ENCODE measurements at regions not wholly inside any gene's neighbourhood (a gene's known extent, or its start where the extent isn't known, plus 50 kb on each side); places are given as distances from the start of the nearest gene placed in this dataset.

DNA sequence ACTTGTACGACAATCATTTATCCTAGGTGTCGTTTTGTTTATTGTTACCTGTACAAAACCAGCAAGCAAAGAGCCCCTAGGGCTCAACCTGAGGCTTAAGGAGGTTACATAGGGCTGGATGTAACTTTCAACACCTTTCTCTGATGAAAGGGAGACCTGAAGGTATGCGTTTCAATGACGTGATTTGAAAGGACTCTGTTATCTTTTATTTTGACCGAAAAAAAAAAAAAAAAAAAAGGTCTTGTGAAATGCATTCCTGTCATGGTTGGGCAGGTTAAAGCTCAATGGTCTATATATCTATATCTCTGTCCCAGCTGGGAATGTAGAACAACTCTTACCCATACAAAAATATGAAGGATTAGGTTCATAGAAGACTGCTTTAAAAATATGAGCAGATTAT, 78.7 kb upstream of the SASH1 start:
- H3K4me3 ChIP-seq (ENCODE audit: low read length) = no peak overlapping the region
- no peaks in the 10 kb centered on the region for H3K9me3 ChIP-seq (ENCODE audit: low read depth, low read length)
- H3K4me1 ChIP-seq (ENCODE audit: insufficient read depth, low read length) = no peaks in the 10 kb centered on the region
- H3K27me3 ChIP-seq (ENCODE audit: insufficient read depth, low read length) = no peaks in the 10 kb centered on the region

DNA sequence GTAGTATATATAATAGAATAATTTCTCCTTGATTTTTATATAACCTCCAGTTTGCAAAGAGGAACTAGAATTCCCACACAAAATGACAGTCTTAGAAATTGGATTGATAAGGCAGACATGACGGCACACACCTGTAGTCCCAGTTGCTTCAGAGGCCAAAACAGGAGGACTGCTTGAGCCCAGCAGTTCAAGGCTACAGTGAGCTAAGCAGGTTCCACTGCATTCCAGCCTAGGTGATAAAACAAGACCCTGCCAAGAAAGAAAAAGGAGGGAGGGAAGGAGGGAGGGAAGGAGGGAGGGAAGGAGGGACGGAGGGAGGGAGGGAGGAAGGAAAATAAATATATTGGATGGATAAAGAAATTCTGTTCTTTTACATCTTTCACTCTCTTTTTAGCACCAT, 77.6 kb upstream of the SASH1 start:
- Histone ChIP-seq H3K9me3 (ENCODE audit: low read depth, low read length) (no peaks in the 10 kb centered on the region), H3K27me3 (ENCODE audit: insufficient read depth, low read length) (no peaks in the 10 kb centered on the region), H3K4me3 (ENCODE audit: low read length) (no peak overlapping the region)

DNA sequence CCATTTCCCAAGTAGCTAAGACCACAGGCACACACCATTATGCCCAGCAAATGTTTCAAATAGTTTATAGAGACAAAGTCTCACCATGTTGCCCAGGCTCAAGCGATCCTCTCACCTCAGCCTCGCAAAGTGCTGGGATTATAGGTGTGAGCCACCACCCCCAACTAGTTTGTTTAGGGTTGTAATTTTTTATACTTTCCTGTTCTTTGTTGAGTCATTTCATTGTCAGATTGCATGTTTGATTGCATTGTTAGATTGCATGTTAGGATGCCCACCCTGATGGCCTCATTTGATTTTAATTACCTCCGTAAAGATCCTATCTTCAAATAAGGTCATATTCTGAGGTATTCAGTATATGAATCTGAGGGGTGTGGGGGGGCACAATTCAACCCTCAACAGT, 73.3 kb upstream of the SASH1 start:
- Histone ChIP-seq H3K4me3 (ENCODE audit: low read length) (no peak overlapping the region), H3K4me1 (ENCODE audit: insufficient read depth, low read length) (no peaks in the 10 kb centered on the region), H3K27me3 (ENCODE audit: insufficient read depth, low read length) (no peaks in the 10 kb centered on the region), H3K9me3 (ENCODE audit: low read depth, low read length) (no peaks in the 10 kb centered on the region)

More for the DNA sequence above, 77.6 kb upstream of the SASH1 start:
- H3K4me1 ChIP-seq (ENCODE audit: insufficient read depth, low read length) = no peaks in the 10 kb centered on the region

DNA sequence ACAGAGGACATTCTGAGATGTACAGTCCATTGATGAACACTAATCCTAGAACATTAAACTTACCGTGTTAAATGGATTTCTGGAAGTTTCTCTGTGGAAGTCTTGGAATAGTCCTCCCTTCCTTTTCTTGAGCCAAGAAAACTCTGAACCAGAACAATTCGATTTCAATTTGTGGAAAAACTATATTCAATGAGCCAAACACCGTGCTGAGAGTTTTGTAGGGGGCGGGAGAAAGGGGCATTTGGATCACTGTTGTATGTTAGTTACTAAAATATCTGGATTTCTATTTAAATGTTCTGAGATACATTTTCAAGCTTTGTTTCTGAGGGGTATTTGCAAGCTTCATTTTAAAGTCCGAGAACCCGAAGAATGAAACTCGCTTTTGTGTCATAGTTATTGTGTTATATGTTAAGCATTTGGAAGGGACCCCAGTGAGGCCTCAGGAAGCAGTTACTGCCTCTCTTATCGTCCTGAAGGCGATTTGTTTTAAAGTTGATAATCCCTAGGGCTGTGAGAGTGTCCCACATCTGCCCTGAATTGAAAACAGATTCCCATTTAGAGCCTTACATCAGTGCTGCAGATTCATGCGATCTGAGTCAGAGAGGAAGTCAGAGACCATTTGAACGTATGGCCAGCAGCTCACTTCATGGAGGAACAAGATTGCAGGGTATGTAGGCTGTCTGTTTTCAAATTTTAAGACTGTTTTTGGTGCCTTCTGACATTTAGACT, 70.8 kb upstream of the SASH1 start:
- H3K4me3 ChIP-seq (ENCODE audit: low read length) = no peak overlapping the region
- H3K27me3 ChIP-seq (ENCODE audit: insufficient read depth, low read length) = no peaks in the 10 kb centered on the region
- H3K4me1 ChIP-seq (ENCODE audit: insufficient read depth, low read length) = no peaks in the 10 kb centered on the region
- no peaks in the 10 kb centered on the region for H3K9me3 ChIP-seq (ENCODE audit: low read depth, low read length)

DNA sequence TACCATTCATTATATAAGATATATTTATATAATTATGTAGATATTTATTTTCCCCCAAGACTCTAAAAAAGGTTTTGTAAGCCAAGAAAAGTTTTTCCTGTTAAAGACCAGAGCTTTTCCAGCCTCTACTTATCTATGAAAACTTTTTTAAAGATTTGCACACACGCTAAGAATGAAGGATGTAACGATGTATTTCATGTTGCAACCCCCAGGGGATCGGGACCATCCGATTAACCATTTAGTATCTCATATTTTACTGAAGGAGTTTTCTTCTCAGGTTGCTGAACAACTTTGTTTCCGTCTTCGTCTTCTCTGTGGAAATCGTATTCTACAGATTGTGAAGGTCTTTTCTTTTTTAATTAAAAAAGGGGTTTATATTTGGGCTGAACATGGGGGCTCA, 70.0 kb upstream of the SASH1 start:
- no peaks in the 10 kb centered on the region for H3K9me3 ChIP-seq (ENCODE audit: low read depth, low read length)
- H3K4me3 ChIP-seq (ENCODE audit: low read length) = no peak overlapping the region
- H3K4me1 ChIP-seq (ENCODE audit: insufficient read depth, low read length) = no peaks in the 10 kb centered on the region

DNA sequence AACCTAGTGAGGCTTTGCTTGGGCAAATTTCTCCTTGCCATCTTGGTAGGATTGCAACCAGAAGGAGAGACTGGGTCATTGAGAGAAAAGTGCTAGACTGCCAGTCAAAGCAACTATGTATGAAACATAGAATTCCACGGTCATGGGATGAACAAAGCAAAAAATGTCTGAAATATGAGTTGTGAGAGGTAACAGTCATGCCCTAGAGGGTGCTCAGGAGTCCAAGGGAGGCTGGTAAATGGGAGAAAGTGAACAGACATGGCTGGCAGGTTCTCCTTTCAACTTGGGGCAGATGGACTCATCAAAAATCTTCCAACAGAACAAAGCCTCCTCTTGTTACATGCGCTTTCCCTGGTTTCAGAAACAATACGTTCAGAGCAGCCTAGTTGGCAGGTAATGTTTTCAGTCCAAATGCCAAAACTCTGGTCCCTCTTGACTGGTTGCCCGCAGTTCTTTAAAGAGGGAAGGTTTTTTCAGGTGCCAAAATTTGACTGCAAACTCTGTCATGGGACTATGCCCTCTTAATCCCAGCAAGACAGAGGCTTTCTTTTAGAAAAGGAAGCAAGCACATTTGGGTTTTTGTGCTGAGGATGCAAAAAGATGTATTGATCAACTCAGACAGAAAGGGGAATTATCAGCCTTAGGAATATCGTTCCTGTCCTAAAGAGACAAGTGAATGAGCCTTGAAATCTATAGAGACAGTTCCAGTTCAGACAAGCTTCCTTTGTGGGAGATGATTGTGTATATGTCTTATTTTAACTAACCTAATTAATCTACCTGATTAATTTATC, 68.5 kb upstream of the SASH1 start:
- H3K9me3 ChIP-seq (ENCODE audit: low read depth, low read length) = no peaks in the 10 kb centered on the region

More for the DNA sequence above, 70.0 kb upstream of the SASH1 start:
- no peaks in the 10 kb centered on the region for H3K27me3 ChIP-seq (ENCODE audit: insufficient read depth, low read length)

DNA sequence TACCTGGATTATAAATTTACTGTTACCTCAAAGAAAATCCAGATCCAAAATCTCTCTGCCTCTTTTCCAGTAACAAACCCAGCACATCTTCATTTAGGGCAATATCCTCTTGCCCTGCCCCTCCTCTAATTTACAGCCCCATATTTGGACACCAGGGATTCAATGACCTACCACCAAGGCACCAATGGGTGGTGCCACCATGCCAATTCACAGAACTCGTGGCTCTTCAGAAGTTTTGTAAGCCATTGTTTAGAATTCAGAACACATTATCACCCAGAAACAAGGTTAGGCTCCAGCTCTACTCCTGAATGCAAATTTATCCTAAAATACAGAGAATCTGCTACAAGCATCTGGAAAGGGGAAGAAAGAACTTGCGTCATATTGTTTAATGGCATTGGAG, 67.8 kb upstream of the SASH1 start:
- no peaks in the 10 kb centered on the region for H3K27me3 ChIP-seq (ENCODE audit: insufficient read depth, low read length)
- H3K9me3 ChIP-seq (ENCODE audit: low read depth, low read length) = no peaks in the 10 kb centered on the region
- H3K4me1 ChIP-seq (ENCODE audit: insufficient read depth, low read length) = no peaks in the 10 kb centered on the region
- no peak overlapping the region for H3K4me3 ChIP-seq (ENCODE audit: low read length)

More for the DNA sequence above, 68.5 kb upstream of the SASH1 start:
- Histone ChIP-seq H3K4me3 (ENCODE audit: low read length) (no peak overlapping the region), H3K27me3 (ENCODE audit: insufficient read depth, low read length) (no peaks in the 10 kb centered on the region), H3K4me1 (ENCODE audit: insufficient read depth, low read length) (no peaks in the 10 kb centered on the region)

DNA sequence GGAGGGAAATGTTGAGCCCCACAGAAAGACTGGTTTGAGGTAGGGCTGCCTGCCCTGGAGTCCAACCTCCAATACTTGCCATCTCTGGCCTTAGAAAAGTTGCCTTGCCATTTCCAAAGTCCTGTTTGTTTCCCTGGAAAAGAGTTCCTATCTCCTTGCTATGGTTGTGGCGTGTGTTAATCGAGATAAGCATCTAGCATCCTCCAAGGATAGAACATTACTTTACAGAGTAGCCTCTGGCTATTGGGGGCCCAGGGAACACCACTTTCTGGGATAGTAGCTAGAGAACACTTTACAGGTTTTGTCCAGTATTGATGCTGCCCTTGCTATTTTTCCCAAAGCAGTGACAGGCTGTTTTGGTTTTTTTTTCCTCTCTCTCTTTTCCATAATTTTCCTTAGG, 57.4 kb upstream of the SASH1 start:
- no peak overlapping the region for H3K4me3 ChIP-seq (ENCODE audit: low read length)
- H3K27me3 ChIP-seq (ENCODE audit: insufficient read depth, low read length) = no peaks in the 10 kb centered on the region
- no peaks in the 10 kb centered on the region for H3K4me1 ChIP-seq (ENCODE audit: insufficient read depth, low read length)
- H3K9me3 ChIP-seq (ENCODE audit: low read depth, low read length) = no peaks in the 10 kb centered on the region

DNA sequence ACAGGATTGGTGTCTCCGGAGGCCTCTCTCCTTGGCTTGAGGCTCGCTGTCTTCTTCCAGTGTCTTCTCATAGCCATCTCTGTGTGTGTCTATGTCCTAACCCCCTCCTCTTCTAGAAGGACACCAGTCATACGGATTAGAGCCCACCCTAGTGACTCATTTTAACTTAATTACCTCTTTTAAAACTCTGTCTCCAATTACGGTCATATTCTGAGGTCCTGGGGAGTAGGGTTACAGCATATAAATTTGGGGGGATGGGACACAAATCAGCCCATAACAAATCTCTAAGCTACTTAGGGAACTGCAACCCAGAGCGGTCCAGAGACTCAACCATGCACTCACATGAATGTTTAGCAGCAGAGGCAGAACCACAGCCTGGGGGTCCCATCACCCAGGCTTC, 56.1 kb upstream of the SASH1 start:
- H3K4me1 ChIP-seq (ENCODE audit: insufficient read depth, low read length) = no peaks in the 10 kb centered on the region
- H3K4me3 ChIP-seq (ENCODE audit: low read length) = no peak overlapping the region
- H3K27me3 ChIP-seq (ENCODE audit: insufficient read depth, low read length) = no peaks in the 10 kb centered on the region
- no peaks in the 10 kb centered on the region for H3K9me3 ChIP-seq (ENCODE audit: low read depth, low read length)

DNA sequence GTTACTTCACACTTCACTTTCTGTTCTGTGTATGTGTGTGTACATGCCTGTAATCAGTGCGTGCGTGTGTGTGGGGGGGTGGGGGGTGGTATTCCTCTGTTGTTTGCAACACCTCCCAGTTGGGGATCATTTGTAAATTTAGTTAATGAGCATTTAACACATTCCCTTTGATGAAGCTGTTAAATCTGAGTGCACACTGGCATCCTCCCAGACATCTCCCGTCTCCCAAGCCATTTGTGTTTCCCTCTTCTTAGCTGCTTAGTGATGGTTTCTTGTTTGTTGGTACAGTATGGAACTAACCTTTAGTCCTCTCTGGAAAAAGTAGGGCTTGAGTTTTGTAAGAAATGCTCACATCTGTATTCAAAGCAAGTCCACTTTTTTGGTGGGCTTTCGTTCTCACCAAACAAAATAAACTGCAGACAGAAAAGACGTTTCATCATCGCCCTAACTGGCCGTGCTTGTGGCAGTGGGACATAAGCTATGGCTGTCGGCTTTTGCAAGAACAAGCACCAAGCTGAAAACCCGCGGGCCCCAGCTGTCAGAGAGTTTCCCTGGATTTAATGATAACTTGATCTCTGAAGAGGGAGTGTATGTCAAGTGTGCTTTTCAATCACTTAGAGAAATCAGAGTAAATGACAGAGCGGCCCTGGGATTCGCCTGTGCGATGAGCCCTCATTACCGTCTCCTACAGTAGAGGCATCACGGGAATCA, 54.9 kb upstream of the SASH1 start:
- Histone ChIP-seq H3K4me1 (ENCODE audit: insufficient read depth, low read length) (no peaks in the 10 kb centered on the region), H3K9me3 (ENCODE audit: low read depth, low read length) (no peaks in the 10 kb centered on the region), H3K27me3 (ENCODE audit: insufficient read depth, low read length) (no peaks in the 10 kb centered on the region), H3K4me3 (ENCODE audit: low read length) (no peak overlapping the region)

DNA sequence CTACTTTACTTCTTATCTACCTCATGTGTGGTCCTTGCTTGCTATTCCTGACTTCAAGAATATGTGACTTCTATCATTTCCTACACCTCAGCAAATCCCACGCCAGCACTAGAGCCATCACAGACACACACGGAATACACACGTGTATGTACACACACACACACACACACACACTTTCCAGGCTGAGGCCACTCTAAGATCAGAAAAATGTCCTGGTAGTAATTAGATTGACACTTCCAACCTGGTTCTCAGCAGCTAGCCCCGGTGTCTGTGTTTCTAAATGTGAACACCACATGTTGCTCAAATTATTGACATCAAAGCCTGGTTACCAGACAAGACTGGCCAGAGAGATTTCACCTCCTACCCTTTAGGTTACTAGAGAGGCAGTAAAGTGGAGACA, 54.1 kb upstream of the SASH1 start:
- H3K27me3 ChIP-seq (ENCODE audit: insufficient read depth, low read length) = no peaks in the 10 kb centered on the region
- H3K4me1 ChIP-seq (ENCODE audit: insufficient read depth, low read length) = no peaks in the 10 kb centered on the region
- no peak overlapping the region for H3K4me3 ChIP-seq (ENCODE audit: low read length)
- H3K9me3 ChIP-seq (ENCODE audit: low read depth, low read length) = no peaks in the 10 kb centered on the region

DNA sequence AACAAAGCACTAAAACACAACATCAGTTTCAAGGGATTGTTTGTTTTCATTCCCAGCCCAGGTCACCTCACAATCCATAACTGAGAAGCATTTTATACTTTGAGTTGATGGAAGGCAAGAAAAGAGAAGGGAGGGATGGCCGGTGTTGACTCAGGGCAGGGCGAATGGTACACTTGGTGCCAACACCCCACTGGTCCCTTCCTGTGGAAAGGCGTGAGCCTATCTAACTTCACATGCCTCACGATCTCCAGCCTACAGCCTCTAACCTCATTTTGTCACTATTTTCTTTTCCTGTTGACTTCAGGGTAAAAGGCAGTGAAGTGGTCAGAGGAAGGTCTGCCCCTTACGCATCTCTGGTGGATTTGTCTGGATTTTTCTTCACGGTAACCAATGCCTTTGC, 53.5 kb upstream of the SASH1 start:
- Histone ChIP-seq H3K4me3 (ENCODE audit: low read length) (no peak overlapping the region), H3K9me3 (ENCODE audit: low read depth, low read length) (no peaks in the 10 kb centered on the region), H3K4me1 (ENCODE audit: insufficient read depth, low read length) (no peaks in the 10 kb centered on the region), H3K27me3 (ENCODE audit: insufficient read depth, low read length) (no peaks in the 10 kb centered on the region)

DNA sequence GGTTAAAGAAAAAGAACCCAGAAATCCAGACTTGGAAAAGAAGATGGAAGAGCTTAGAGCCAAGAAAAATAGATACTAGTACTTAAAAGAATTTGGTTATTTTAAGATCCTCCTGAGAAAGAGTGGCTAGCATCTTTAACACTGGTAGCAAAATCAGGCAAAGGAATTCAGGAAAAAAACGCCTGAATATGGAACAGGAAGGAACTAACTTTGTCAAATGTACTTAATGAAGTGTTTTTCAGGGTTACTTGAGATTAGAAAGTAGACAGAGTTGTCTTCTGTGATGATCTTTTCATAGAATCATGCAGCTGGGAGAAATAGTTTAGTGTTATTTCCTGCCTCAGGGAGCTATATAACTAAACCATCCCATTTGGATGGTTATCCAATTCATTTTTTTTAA, 50.8 kb upstream of the SASH1 start:
- no peaks in the 10 kb centered on the region for H3K27me3 ChIP-seq (ENCODE audit: insufficient read depth, low read length)
- no peaks in the 10 kb centered on the region for H3K9me3 ChIP-seq (ENCODE audit: low read depth, low read length)
- no peak overlapping the region for H3K4me3 ChIP-seq (ENCODE audit: low read length)
- H3K4me1 ChIP-seq (ENCODE audit: insufficient read depth, low read length) = no peaks in the 10 kb centered on the region
